Lower leg skin (tissue), 4 donors: ENCODE measurements at regions not wholly inside any gene's neighbourhood (a gene's known extent, or its start where the extent isn't known, plus 50 kb on each side); places are given as distances from the start of the nearest gene placed in this dataset.

Experiments
- DNase-seq, 2 donors: peaks; one replicate each; pipeline ENCODE4 v3.0.0-alpha.2; 2019; ENCODE audit warnings: low spot score in 2 of 2
- H3K4me3 ChIP-seq: fragments of 200-600 bp; sonication (generic); 2 replicates; pipeline ENCODE4 v1.5.1; 2017; ENCODE audit warnings: mild to moderate bottlenecking, low read depth; ENCODE audit not compliant: poor library complexity, severe bottlenecking
- POLR2A ChIP-seq, 2 donors: fragments of 450-650 bp; IDR thresholded peaks; one replicate each; pipeline ENCODE4 v1.6.1; 2016 to 2017; ENCODE audit warnings: antibody characterized with exemption in 2 of 2, mild to moderate bottlenecking in 1 of 2, moderate library complexity in 1 of 2
- WGBS, 2 donors: methylation state at CpG; one replicate each; pipeline ENCODE4 v1.1.5; 2018; 5-methylcytosine and 5-hydroxymethylcytosine counted together
- intact Hi-C: fragments of 100-400 bp; cut with DNase I; formaldehyde crosslinking; loops from one replicate; pipeline ENCODE4 v1.15.0; 2023; ENCODE audit warnings: low total_unique reads
- TF ChIP-seq, protein P1 (sequence below), 3 donors: fragments of 450-650 bp; IDR thresholded peaks; one replicate each; pipeline ENCODE4 v1.5.1; 2016; ENCODE audit warnings: antibody characterized with exemption in 3 of 3, mild to moderate bottlenecking in 3 of 3, moderate library complexity in 2 of 3

DNA sequence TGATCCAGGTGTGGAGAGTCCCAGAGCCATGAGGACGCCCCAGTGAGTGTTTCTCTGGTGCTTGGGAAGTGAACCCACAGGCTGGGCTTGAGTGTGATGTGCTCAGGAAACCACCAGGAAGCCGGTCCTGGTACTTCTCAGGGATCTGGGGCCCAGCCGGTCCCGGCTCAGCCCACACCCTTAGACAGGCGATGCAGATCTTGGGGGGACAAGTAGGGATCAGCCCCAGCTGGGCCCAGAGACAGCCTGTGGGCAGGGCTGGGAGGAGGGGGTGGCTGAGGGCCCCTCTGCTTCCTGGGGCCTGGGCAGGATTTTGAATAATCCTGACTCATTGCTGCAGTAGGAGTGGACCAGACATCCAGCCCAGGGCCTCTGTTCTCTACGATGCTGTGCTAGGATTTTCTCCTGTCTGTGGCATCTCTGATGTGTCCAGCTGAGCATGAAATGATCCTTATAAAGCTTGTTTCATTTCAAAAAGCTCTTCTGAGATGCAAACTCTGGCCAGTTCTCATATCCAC is 698.0 kb downstream of the PTPRU start:
- 85 to 87% methylated on average over 6 of the region's 6 CpGs for WGBS, 2 donors
- DNase-seq = no peak
- TF ChIP-seq, protein P1, sequence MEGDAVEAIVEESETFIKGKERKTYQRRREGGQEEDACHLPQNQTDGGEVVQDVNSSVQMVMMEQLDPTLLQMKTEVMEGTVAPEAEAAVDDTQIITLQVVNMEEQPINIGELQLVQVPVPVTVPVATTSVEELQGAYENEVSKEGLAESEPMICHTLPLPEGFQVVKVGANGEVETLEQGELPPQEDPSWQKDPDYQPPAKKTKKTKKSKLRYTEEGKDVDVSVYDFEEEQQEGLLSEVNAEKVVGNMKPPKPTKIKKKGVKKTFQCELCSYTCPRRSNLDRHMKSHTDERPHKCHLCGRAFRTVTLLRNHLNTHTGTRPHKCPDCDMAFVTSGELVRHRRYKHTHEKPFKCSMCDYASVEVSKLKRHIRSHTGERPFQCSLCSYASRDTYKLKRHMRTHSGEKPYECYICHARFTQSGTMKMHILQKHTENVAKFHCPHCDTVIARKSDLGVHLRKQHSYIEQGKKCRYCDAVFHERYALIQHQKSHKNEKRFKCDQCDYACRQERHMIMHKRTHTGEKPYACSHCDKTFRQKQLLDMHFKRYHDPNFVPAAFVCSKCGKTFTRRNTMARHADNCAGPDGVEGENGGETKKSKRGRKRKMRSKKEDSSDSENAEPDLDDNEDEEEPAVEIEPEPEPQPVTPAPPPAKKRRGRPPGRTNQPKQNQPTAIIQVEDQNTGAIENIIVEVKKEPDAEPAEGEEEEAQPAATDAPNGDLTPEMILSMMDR (IDR thresholded peaks at IDR 0.05) = no peak
- TF ChIP-seq POLR2A (IDR thresholded peaks at IDR 0.05) = no peak
- no peak overlapping the region for H3K4me3 ChIP-seq
- intact Hi-C loops = no loop called here

DNA sequence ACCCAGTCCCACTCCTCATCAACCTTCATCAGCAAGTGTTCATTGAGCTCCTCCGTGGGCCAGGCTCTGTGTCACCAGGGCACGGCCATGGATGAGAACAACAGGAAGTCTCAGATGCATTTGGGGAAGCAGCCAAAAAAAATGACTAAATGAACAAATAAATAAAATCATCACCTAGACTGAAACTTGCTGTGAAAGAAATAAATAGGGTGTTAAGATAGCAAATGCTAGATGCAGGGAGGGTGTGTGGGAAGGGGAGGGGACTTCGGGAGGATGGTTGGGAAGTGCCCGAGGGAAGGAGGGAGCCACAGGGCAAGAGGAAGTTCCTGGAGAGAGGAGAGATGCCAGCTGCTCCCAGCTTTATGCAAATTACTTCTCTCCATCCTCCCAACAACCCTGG is 696.7 kb downstream of the PTPRU start:
- DNase-seq = no peak
- TF ChIP-seq POLR2A (IDR thresholded peaks at IDR 0.05) = no peak
- TF ChIP-seq, protein P1 (IDR thresholded peaks at IDR 0.05) = no peak
- no peak overlapping the region for H3K4me3 ChIP-seq
- 9 to 12% methylated on average over 4 of the region's 4 CpGs for WGBS, 2 donors
- intact Hi-C loops = no loop called here

DNA sequence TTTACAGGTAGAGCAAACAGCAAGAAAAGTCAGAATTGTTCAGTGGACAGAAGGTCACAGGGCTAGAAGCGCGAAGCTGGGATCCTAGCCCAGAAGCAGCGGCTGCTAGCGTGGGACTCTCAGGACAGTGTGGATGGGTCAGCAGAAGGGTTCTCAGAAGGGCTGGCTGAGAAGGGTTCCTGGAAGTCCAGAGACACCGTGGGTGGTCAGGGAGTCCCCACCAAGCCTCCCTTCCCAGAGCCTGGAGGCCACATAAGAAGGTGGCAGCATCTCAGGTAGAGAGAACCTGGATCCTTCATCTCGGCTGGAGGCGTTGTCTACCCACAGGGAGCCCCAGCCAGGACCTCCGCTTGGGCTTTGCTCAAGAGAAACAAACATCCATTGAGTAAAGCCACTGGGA is 696.3 kb downstream of the PTPRU start:
- intact Hi-C loops = no loop called here
- no peak for DNase-seq
- TF ChIP-seq, protein P1 (IDR thresholded peaks at IDR 0.05) = no peak
- no peak for TF ChIP-seq POLR2A (IDR thresholded peaks at IDR 0.05)
- 81 to 88% methylated on average over 8 of the region's 8 CpGs for WGBS, 2 donors
- no peak overlapping the region for H3K4me3 ChIP-seq

DNA sequence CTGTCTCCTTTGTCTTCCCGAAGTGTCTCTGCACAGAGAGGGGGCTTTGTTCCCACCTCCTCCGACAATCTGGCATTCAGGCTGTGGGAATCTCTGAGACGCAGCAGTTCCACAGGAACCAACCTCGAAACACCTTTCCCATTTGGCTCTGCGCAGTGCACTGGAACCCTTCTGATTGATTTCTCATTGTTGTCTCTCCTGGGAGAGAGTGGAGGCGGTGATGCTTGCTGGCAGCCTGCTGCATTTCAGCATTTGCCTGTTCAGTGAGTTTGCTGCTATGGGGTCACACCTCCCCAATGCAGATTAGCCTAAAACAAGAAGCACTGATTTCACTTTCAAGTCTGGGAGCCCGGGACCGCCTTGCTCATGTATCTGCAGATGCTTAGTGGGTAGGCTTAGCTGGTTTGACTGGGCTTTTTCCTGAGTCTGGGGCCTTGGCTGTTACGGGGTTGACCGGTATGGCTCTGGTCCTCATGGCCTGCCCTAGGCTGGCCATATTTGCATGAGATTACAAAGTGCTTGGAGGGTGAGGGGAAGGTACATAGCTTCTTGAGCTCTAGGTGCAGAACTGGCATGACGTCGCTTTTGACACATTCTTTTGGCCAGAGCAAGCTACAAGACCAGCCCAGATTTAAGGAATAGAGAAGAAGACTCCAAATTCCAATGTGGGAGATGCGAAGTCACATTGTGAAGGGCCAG is 695.3 kb downstream of the PTPRU start:
- intact Hi-C loops = no loop called here
- TF ChIP-seq, protein P1 (IDR thresholded peaks at IDR 0.05) = no peak
- no peak overlapping the region for H3K4me3 ChIP-seq
- 74 to 75% methylated on average over 12 to 13 of the region's 13 CpGs for WGBS, 2 donors
- no peak for DNase-seq

DNA sequence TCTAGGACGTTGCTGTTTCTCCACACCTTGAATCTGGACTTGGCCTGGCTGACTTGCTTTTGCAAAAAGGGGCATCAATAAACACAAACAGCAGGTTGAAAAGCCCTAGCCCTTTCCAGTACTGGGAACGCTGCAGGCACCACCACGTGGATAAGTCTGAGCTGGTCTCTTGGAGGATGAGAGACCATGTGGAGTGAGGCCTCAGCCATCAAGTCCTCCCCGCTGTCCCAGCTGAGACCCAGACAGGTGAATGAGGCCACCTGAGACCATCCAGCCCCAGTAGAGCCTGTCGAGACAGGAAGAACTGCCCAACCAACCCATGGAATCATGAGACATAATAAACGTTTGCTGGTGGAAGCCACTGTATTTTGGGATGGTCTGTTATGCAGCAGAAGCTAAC is 688.7 kb downstream of the PTPRU start:
- WGBS, 2 donors = 78 to 82% methylated on average over 6 of the region's 6 CpGs
- DNase-seq = no peak
- intact Hi-C loops = no loop called here
- no peak overlapping the region for H3K4me3 ChIP-seq
- no peak for TF ChIP-seq POLR2A (IDR thresholded peaks at IDR 0.05)
- TF ChIP-seq, protein P1 (IDR thresholded peaks at IDR 0.05) = no peak

DNA sequence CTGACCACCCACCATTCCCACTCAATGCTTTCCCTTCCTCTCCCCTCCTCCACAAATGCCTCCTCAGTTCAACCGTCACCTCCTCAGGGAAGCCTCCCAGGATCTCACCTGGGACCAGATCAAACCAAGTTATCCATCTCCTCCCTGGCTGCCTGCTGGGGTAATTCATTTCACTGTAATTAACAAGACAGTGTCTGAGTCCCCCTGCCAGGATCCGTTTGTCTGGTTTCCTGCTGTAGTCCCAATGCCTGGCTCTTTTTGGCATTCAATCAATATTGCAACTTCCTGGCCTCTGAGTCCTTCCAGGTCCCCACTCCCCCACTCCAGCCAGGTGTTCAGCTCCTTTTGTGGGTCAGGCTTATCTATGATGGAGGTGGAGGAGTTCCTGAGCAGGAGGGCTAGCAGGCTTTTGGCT is 687.7 kb downstream of the PTPRU start:
- DNase-seq = no peak
- WGBS, 2 donors = 2 to 4% methylated on average over 2 of the region's 2 CpGs
- TF ChIP-seq, protein P1 (IDR thresholded peaks at IDR 0.05) = no peak
- no peak for TF ChIP-seq POLR2A (IDR thresholded peaks at IDR 0.05)

More for the DNA sequence above, 687.7 kb downstream of the PTPRU start:
- intact Hi-C loops = no loop called here
- H3K4me3 ChIP-seq = no peak overlapping the region
